HG02885 (cell line): ENCODE measurements at regions not wholly inside any gene's neighbourhood (a gene's known extent, or its start where the extent isn't known, plus 50 kb on each side); places are given as distances from the start of the nearest gene placed in this dataset.

Source experiments
- ATAC-seq: cut with Tn5 transposase; IDR thresholded peaks from one replicate; pipeline ENCODE4 v1.9.1; 2021; ENCODE audit warnings: mild to moderate bottlenecking; ENCODE audit not compliant: unreplicated experiment, poor library complexity

- ATAC-seq, result no peak
Measured at GRCh38 chr6:101281266-101281665, 112.2 kb upstream of the GRIK2 start.

GRCh38 chr6:101284131-101284530, 109.4 kb upstream of the GRIK2 start:
- ATAC-seq, result no peak

GRCh38 chr6:101286146-101286545, 107.4 kb upstream of the GRIK2 start:
- no peak for ATAC-seq

- ATAC-seq, result no peak
Measured at GRCh38 chr6:101290346-101290745, 103.2 kb upstream of the GRIK2 start.

- no peak for ATAC-seq
Measured at GRCh38 chr6:101294051-101294638, 99.4 kb upstream of the GRIK2 start.

- ATAC-seq, result no peak
Measured at GRCh38 chr6:101294676-101295075, 98.8 kb upstream of the GRIK2 start.

GRCh38 chr6:101296169-101296960, 97.1 kb upstream of the GRIK2 start:
- ATAC-seq, result no peak

GRCh38 chr6:101302593-101302992, 90.9 kb upstream of the GRIK2 start:
- no peak for ATAC-seq

GRCh38 chr6:101303495-101303894, 90.0 kb upstream of the GRIK2 start:
- ATAC-seq, result no peak

GRCh38 chr6:101312652-101313051, 80.9 kb upstream of the GRIK2 start:
- ATAC-seq, result no peak

GRCh38 chr6:101322921-101323320, 70.6 kb upstream of the GRIK2 start:
- ATAC-seq, result no peak

- ATAC-seq, result no peak
Measured at GRCh38 chr6:101326411-101326810, 67.1 kb upstream of the GRIK2 start.

- no peak for ATAC-seq
Measured at GRCh38 chr6:101341926-101342325, 51.6 kb upstream of the GRIK2 start.
